GM20000 (cell line): ENCODE measurements at regions not wholly inside any gene's neighbourhood (a gene's known extent, or its start where the extent isn't known, plus 50 kb on each side); places are given as distances from the start of the nearest gene placed in this dataset.

Experiments
- DNase-seq: peaks from one replicate; pipeline ENCODE4 v3.0.0; 2012; ENCODE audit warnings: low spot score
- TF ChIP-seq, protein P1 (sequence below): IDR thresholded peaks from 2 replicates; pipeline ENCODE4 v1.5.1; 2012; ENCODE audit warnings: mild to moderate bottlenecking, control low read depth; ENCODE audit errors: extremely low read depth, missing control alignments

DNA sequence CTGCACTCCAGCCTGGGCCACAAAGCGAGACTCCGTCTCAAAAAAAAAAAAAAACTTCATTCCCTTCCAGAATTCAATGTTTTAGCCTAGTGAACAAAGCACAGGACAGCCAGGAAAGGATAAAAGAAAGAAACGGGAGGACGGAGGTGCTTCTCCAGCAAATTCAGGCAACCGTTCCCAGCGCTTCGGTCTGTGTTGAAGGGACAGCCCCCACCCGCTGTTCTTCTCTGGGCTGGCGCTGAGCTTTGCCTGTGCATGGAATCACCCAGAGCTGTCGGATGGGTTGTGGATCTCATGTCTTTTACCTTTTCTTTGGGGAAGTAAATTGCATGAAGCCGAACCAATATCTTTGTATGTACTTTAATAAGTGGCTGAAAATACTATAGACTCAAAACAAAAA, 248.4 kb upstream of the IRX2 start:
- TF ChIP-seq, protein P1, sequence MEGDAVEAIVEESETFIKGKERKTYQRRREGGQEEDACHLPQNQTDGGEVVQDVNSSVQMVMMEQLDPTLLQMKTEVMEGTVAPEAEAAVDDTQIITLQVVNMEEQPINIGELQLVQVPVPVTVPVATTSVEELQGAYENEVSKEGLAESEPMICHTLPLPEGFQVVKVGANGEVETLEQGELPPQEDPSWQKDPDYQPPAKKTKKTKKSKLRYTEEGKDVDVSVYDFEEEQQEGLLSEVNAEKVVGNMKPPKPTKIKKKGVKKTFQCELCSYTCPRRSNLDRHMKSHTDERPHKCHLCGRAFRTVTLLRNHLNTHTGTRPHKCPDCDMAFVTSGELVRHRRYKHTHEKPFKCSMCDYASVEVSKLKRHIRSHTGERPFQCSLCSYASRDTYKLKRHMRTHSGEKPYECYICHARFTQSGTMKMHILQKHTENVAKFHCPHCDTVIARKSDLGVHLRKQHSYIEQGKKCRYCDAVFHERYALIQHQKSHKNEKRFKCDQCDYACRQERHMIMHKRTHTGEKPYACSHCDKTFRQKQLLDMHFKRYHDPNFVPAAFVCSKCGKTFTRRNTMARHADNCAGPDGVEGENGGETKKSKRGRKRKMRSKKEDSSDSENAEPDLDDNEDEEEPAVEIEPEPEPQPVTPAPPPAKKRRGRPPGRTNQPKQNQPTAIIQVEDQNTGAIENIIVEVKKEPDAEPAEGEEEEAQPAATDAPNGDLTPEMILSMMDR, result no peak
- DNase-seq, result no peak

DNA sequence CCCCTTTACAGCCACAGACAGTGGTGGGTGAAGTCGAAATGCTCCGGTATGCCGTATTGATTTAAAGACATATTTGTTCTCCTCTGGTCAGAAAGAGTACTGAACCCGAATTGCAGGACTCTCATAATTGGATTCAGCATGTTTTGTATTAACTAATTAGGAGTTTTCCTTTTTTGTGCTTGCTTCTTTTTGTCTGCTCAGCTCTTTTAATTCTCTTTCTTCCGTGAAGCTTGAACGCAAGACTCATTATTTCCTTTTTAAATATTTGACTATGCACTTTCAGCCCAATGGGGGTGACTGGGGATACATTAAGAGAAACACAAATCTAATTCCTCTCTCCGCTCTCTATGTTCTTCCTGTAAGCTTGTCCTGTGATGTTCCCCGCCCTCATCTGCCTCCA, 246.6 kb upstream of the IRX2 start:
- DNase-seq, result no peak
- TF ChIP-seq, protein P1, result no peak

DNA sequence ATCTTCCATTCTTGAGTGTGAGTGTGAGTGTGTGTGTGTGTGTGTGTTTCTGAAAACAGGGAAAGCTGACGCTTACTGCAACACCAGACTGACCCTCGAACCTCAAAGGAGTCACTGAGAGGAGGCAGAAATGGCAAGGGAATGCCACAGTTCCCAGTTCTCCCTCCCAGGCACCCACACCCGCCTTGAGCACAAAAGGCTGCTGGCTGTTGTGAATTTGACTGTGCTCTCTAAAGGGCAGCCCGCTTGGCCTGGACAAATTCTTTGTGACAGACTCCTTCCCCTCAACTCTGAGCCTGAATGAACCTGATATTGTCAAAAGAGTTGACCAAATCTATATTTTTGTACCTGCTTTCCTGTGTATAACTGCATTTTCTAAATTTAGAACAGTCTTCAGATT, 245.7 kb upstream of the IRX2 start:
- TF ChIP-seq, protein P1, result no peak
- DNase-seq, result no peak

DNA sequence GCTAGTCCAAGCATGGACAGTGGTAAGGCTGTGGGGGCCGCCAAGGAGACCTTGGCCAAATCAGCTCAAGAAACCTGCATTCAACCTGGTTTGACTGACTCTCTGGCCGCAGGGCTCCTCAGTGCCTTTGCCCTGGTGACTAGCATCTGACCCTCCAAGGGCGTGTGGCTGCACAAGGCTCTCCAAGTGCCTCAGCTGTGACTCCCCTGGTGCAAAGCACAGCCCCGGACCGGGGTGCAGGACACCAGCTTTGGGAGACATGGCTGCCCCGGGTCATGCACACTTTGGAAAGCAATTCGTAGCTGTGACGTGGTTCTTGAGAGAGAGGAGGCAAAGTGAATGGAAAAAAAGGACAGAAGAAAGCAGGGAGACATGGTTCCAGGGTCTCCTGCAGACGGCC, 245.2 kb upstream of the IRX2 start:
- TF ChIP-seq, protein P1, result no peak
- DNase-seq, result no peak

DNA sequence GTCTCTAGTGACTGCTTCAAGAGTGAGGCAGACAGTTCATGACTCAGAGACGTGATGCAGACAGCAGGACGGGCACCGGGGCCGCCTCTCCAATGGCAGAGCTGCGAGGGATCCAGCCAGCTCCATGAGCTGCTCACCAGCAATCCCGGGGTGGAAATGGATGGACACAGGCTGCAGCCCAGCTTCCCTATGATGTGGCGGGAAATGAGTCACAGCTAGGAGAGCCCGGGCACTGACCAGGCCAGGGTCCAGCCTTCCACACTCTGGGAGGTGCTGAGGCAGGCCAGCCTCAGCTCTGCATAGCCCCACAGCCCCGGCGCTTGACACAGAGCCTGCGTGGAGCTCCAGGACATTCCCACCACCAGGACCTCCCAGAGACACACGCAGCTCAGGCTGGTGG, 244.8 kb upstream of the IRX2 start:
- TF ChIP-seq, protein P1, result no peak
- DNase-seq, result no peak

DNA sequence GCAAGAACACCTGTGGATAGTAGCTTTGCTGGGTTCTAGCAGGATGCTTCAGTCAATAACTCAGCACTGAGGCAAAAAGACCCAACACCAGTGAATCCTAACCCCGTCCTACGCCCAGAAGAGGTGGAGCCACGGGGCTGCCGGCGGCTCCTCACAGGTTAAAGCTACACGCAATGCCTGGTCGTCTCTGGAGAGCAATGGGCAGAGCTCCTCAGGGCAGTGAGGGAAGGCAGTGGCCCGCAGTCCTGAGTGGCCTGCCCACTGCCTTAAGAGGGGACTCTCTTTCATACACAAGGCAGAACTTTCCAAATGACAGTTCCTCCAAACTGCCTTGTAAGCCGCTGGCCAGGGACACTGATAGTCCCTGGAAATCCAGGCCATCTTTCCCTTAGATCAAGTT, 244.2 kb upstream of the IRX2 start:
- TF ChIP-seq, protein P1, result no peak
- no peak for DNase-seq

DNA sequence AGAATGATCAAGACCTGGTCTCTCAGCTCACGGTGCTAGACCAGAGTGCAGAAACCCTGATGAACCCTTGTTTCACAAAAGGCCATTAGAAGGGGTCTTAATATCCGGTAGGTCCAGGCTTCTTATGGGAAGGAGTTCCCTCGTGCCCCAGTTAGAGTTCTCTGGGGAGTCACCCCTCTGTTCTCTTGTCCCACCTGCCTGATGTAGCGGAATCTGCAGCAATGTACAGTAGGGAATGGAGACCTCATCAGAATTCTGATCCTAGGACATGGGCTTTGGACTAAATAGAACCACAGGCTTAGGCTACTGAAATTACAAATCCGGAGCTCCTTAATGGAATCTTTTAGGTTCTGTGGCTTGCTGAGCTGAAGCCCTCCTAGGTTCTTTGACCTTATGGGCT, 243.6 kb upstream of the IRX2 start:
- no peak for DNase-seq
- TF ChIP-seq, protein P1, result no peak
